ENCODE measurements at regions not wholly inside any gene's neighbourhood (a gene's known extent, or its start where the extent isn't known, plus 50 kb on each side); places are given as distances from the start of the nearest gene placed in this dataset.

- POLR2A ChIA-PET, result no interaction called here
- CTCF ChIA-PET, result interaction anchor here (1.1 to 1.4 kb wide), 3 partner anchors 10 to 28 kb away, joined by 3 to 4 read pairs (median 3); no protein-coding TSS in a partner anchor
- no peak for TF ChIP-seq CTCF (IDR thresholded peaks at IDR 0.05; ENCODE audit: control extremely low read depth, extremely low read depth, low read depth, missing control alignments)
- DNase-seq (ENCODE audit: extremely low spot score), result no peak
Observed at GRCh38 chr3:5299161-5299560, 111.7 kb downstream of the EDEM1 start.

GRCh38 chr3:5300638-5301037 is 113.1 kb downstream of the EDEM1 start:
- ChIA-PET POLR2A (no interaction called here), CTCF (no interaction called here)
- no peak for TF ChIP-seq CTCF (IDR thresholded peaks at IDR 0.05; ENCODE audit: control extremely low read depth, extremely low read depth, low read depth, missing control alignments)

GRCh38 chr3:5301651-5302297 is 114.3 kb downstream of the EDEM1 start:
- POLR2A ChIA-PET, result no interaction called here
- no peak for DNase-seq (ENCODE audit: extremely low spot score)
- CTCF ChIA-PET, result interaction anchor here (1.5 to 1.6 kb wide), 2 partner anchors 25 to 75 kb away, joined by 3 read pairs; no protein-coding TSS in a partner anchor
- no peak for TF ChIP-seq CTCF (IDR thresholded peaks at IDR 0.05; ENCODE audit: control extremely low read depth, extremely low read depth, low read depth, missing control alignments)

More at GRCh38 chr3:5300638-5301037, 113.1 kb downstream of the EDEM1 start:
- DNase-seq (ENCODE audit: extremely low spot score), result no peak

GRCh38 chr3:5302661-5303060 is 115.2 kb downstream of the EDEM1 start:
- POLR2A ChIA-PET, result no interaction called here
- CTCF ChIA-PET, result interaction anchor here (1.5 to 1.6 kb wide), 2 partner anchors 25 to 76 kb away, joined by 3 read pairs; no protein-coding TSS in a partner anchor

GRCh38 chr3:5304188-5304587 is 116.7 kb downstream of the EDEM1 start:
- ChIA-PET POLR2A (no interaction called here), CTCF (no interaction called here)
- DNase-seq (ENCODE audit: extremely low spot score), result no peak
- TF ChIP-seq CTCF (IDR thresholded peaks at IDR 0.05; ENCODE audit: control extremely low read depth, extremely low read depth, low read depth, missing control alignments), result no peak

More at GRCh38 chr3:5302661-5303060, 115.2 kb downstream of the EDEM1 start:
- DNase-seq (ENCODE audit: extremely low spot score), result no peak
- TF ChIP-seq CTCF (IDR thresholded peaks at IDR 0.05; ENCODE audit: control extremely low read depth, extremely low read depth, low read depth, missing control alignments), result no peak

- peak; percentile 63 for TF ChIP-seq CTCF (IDR thresholded peaks at IDR 0.05; ENCODE audit: control extremely low read depth, extremely low read depth, low read depth, missing control alignments)
- ChIA-PET CTCF (no interaction called here), POLR2A (no interaction called here)
- peak; percentile 33 for DNase-seq (ENCODE audit: extremely low spot score)
Observed at GRCh38 chr3:5304789-5305683, 117.5 kb downstream of the EDEM1 start.
